B cell (primary cell): ENCODE measurements at regions not wholly inside any gene's neighbourhood (a gene's known extent, or its start where the extent isn't known, plus 50 kb on each side); places are given as distances from the start of the nearest gene placed in this dataset.

Source experiments
- ATAC-seq: fragments of 200-7000 bp; cut with Tn5 transposase; one replicate; pipeline ENCODE4 v1.10.0; 2021; ENCODE audit warnings: low read depth, mild to moderate bottlenecking, moderate number of reproducible peaks, moderate library complexity
- CTCF ChIA-PET: fragments of 350-600 bp; sonication (Branson Sonifier 250); formaldehyde crosslinking; loops from one replicate; lab custom pipeline; 2021; ENCODE audit warnings: antibody characterized with exemption, inconsistent platforms; lab: Charles Lee
- POLR2A ChIA-PET: fragments of 350-600 bp; sonication (Branson Sonifier 250); formaldehyde crosslinking; loops from one replicate; lab custom pipeline; 2021; ENCODE audit warnings: antibody characterized with exemption; lab: Charles Lee
- DNase-seq: peaks from one replicate; pipeline ENCODE4 v3.0.0; 2013
- H2AFZ ChIP-seq: 2 replicates; pipeline ENCODE4 v1.6.1; 2012; ENCODE audit warnings: mild to moderate bottlenecking, low read depth, low read length; ENCODE audit not compliant: insufficient read depth, poor library complexity, severe bottlenecking
- H3K27ac ChIP-seq, 2 donors: 1 replicate in 1 of 2; 2 replicates in 1 of 2; pipeline ENCODE4 v1.5.1; 2012 to 2013; ENCODE audit warnings: low read length in 2 of 2, mild to moderate bottlenecking in 2 of 2, moderate library complexity in 1 of 2
- H3K27me3 ChIP-seq, 4 experiments: fragments of 200-600 bp in 1 of 4; sonication (generic) in 1 of 4; replicated peaks in 1 of 4; 1 replicate in 2 of 4; 2 replicates in 2 of 4; pipeline versions ENCODE4 v1.6.1 to v1.7.0; 2013 to 2016; ENCODE audit warnings: low read length in 3 of 4, mild to moderate bottlenecking in 2 of 4, mixed read lengths in 1 of 4, moderate library complexity in 1 of 4; ENCODE audit not compliant: insufficient read depth in 4 of 4, control insufficient read depth in 3 of 4; ENCODE audit errors: control extremely low read depth in 1 of 4
- H3K36me3 ChIP-seq, 2 experiments: replicated peaks in 1 of 2; 1 replicate in 1 of 2; 2 replicates in 1 of 2; pipeline versions ENCODE4 v1.6.1 to v1.7.1; 2013; ENCODE audit warnings: low read length in 1 of 2; ENCODE audit not compliant: insufficient read depth in 2 of 2, control insufficient read depth in 1 of 2; ENCODE audit errors: control extremely low read depth in 1 of 2, extremely low read depth in 1 of 2
- H3K4me1 ChIP-seq, 2 donors: fragments of 200-600 bp in 1 of 2; sonication (generic) in 1 of 2; 1 replicate in 1 of 2; 2 replicates in 1 of 2; pipeline versions ENCODE4 v1.5.1 to v1.6.1; 2013 to 2017; ENCODE audit warnings: low read length in 2 of 2; ENCODE audit not compliant: control insufficient read depth in 2 of 2, insufficient read depth in 2 of 2
- H3K4me2 ChIP-seq: replicated peaks from 2 replicates; pipeline ENCODE3; 2012; ENCODE audit warnings: mild to moderate bottlenecking, low read depth, low read length; ENCODE audit not compliant: poor library complexity, severe bottlenecking
- H3K4me3 ChIP-seq, 5 experiments: fragments of 200-600 bp in 1 of 5; sonication (generic) in 1 of 5; 1 replicate in 3 of 5; 2 replicates in 2 of 5; pipeline versions ENCODE4 v1.5.1 to v1.7.0; 2011 to 2016; ENCODE audit warnings: low read length in 4 of 5, mild to moderate bottlenecking in 4 of 5, low read depth in 2 of 5, control low read depth in 1 of 5, moderate library complexity in 1 of 5; ENCODE audit not compliant: insufficient read depth in 1 of 5; ENCODE audit errors: control extremely low read depth in 1 of 5, extremely low read depth in 1 of 5
- H3K79me2 ChIP-seq: fragments of 200-600 bp; sonication (generic); one replicate; pipeline ENCODE4 v1.6.0; 2016; ENCODE audit warnings: low read length; ENCODE audit not compliant: control insufficient read depth, insufficient read depth
- H3K9ac ChIP-seq: fragments of 200-600 bp; sonication (generic); 2 replicates; pipeline ENCODE4 v1.6.1; 2017; ENCODE audit warnings: mild to moderate bottlenecking, low read length, moderate library complexity
- H3K9me3 ChIP-seq, 3 donors: one replicate each; pipeline versions ENCODE4 v1.6.1 to v1.7.1; 2013; ENCODE audit warnings: low read length in 2 of 3; ENCODE audit not compliant: control insufficient read depth in 2 of 3, insufficient read depth in 1 of 3; ENCODE audit errors: control extremely low read depth in 1 of 3
- H4K20me1 ChIP-seq: 2 replicates; pipeline ENCODE4 v1.6.0; 2012; ENCODE audit warnings: mild to moderate bottlenecking, low read length; ENCODE audit not compliant: insufficient read depth, control insufficient read depth, poor library complexity, severe bottlenecking
- H3K27ac Mint-ChIP-seq: one replicate; pipeline ENCODE4 v1.8.0; 2021; ENCODE audit warnings: mixed read lengths
- H3K27me3 Mint-ChIP-seq: one replicate; pipeline ENCODE4 v1.8.0; 2021; ENCODE audit warnings: mixed read lengths
- H3K4me1 Mint-ChIP-seq: one replicate; pipeline ENCODE4 v1.8.0; 2021; ENCODE audit warnings: mixed read lengths
- H3K4me3 Mint-ChIP-seq: one replicate; pipeline ENCODE4 v1.8.0; 2021; ENCODE audit warnings: mixed read lengths
- H3K9me3 Mint-ChIP-seq: one replicate; pipeline ENCODE4 v1.8.0; 2022; ENCODE audit warnings: mixed read lengths; ENCODE audit not compliant: insufficient read depth
- CTCF ChIP-seq: fragments of 200-600 bp; IDR thresholded peaks from one replicate; pipeline ENCODE4 v1.8.0; 2022; ENCODE audit warnings: antibody characterized with exemption, mild to moderate bottlenecking
- EZH2 ChIP-seq: IDR thresholded peaks from 2 replicates; pipeline ENCODE4 v1.6.1; 2012; ENCODE audit warnings: borderline replicate concordance, low read depth, mild to moderate bottlenecking, moderate library complexity, low read length; ENCODE audit not compliant: insufficient read depth, poor library complexity, severe bottlenecking
- WGBS: methylation state at CpG from one replicate; pipeline ENCODE4 v1.1.5; 2013; ENCODE audit warnings: missing lambda C conversion rate; ENCODE audit not compliant: insufficient coverage; 5-methylcytosine and 5-hydroxymethylcytosine counted together
- intact Hi-C: fragments of 100-400 bp; cut with micrococcal nuclease; formaldehyde crosslinking; loops from one replicate; pipeline ENCODE4 v1.10.0; 2022

GRCh38 chr1:65658122-65658521 is 134.6 kb upstream of the PDE4B start:
- no CpG with 5 or more reads among the region's 4 CpGs for WGBS
- Histone ChIP-seq H4K20me1 (no peaks in the 10 kb centered on the region), H3K79me2 (no peaks in the 10 kb centered on the region), H3K27me3 (no peaks in the 10 kb centered on the region), H3K9me3 (no peaks in the 10 kb centered on the region), H2AFZ (no peak overlapping the region), H3K4me2 (no peak overlapping the region), H3K4me1 (no peaks in the 10 kb centered on the region), H3K27ac (no peak overlapping the region), H3K36me3 (no peaks in the 10 kb centered on the region), H3K4me3 (no peak overlapping the region), H3K9ac (no peak overlapping the region)
- H3K9me3 Mint-ChIP-seq, result peaks cover 3% of the 10 kb centered on the region
- no peak overlapping the region for H3K27ac Mint-ChIP-seq
- H3K4me3 Mint-ChIP-seq, result no peak overlapping the region
- H3K4me1 Mint-ChIP-seq, result no peaks in the 10 kb centered on the region
- TF ChIP-seq EZH2 (no peak), CTCF (no peak)
- ATAC-seq (no peak), DNase-seq (no peak)
- intact Hi-C loops, result no loop called here
- POLR2A ChIA-PET, result no interaction called here
- H3K27me3 Mint-ChIP-seq, result no peaks in the 10 kb centered on the region
- CTCF ChIA-PET, result no interaction called here

- no peak for TF ChIP-seq CTCF
- no peak for TF ChIP-seq EZH2
- Mint-ChIP-seq H3K4me1 (no peaks in the 10 kb centered on the region), H3K9me3 (peaks cover 10% of the 10 kb centered on the region), H3K27ac (no peak overlapping the region), H3K4me3 (no peak overlapping the region), H3K27me3 (peaks cover 11% of the 10 kb centered on the region)
- H3K9ac ChIP-seq, result no peak overlapping the region
- no peak overlapping the region for H3K4me2 ChIP-seq
- H3K9me3 ChIP-seq, result peaks cover 0 to 6% (median 2%) of the 10 kb centered on the region in 3 donors
- no peak overlapping the region for H3K27ac ChIP-seq
- no peak overlapping the region for H3K4me3 ChIP-seq
- H3K36me3 ChIP-seq, result no peaks in the 10 kb centered on the region
- H3K79me2 ChIP-seq, result no peaks in the 10 kb centered on the region
- ChIA-PET CTCF (no interaction called here), POLR2A (no interaction called here)
- intact Hi-C loops, result no loop called here
- ATAC-seq (no peak), DNase-seq (no peak)
- H3K27me3 ChIP-seq, result peaks cover 0 to 7% (median 0%) of the 10 kb centered on the region in 4 experiments
- H4K20me1 ChIP-seq, result no peaks in the 10 kb centered on the region
- no peaks in the 10 kb centered on the region for H3K4me1 ChIP-seq
- no peak overlapping the region for H2AFZ ChIP-seq
These were observed 124.3 kb upstream of the PDE4B start for GRCh38 chr1:65668368-65668767.
